Endothelial cell of umbilical vein (primary cell): ENCODE measurements at regions not wholly inside any gene's neighbourhood (a gene's known extent, or its start where the extent isn't known, plus 50 kb on each side); places are given as distances from the start of the nearest gene placed in this dataset.

Source experiments
- BruUV-seq: library from RNA; stranded (reverse); fragments of 400-500 nt; replicated peaks from 2 replicates; lab custom pipeline; 2021; lab: Mats Ljungman, UMichigan
- CTCF ChIA-PET: fragments of 300-600, 350-600 bp; sonication (Branson Sonifier 250); formaldehyde crosslinking; loops from one replicate; lab custom pipeline; 2021; ENCODE audit warnings: antibody characterized with exemption, inconsistent platforms; lab: Charles Lee
- POLR2A ChIA-PET: fragments of 300-600, 350-600 bp; sonication (Branson Sonifier 250); formaldehyde crosslinking; loops from one replicate; lab custom pipeline; 2021; ENCODE audit warnings: antibody characterized with exemption, inconsistent platforms; lab: Charles Lee
- DNase-seq: peaks from one replicate; pipeline ENCODE4 v3.0.0-alpha.2; 2011; ENCODE audit warnings: low read depth, low spot score
- FAIRE-seq: peaks from 2 replicates; lab custom pipeline; 2011; peaks lifted over from hg19 to GRCh38; lab: Jason Lieb, UNC
- H2AFZ ChIP-seq: 2 replicates; pipeline ENCODE4 v1.6.0; 2012; ENCODE audit warnings: low read depth, low read length, control low read depth, inconsistent platforms
- H3K27ac ChIP-seq: 2 replicates; pipeline ENCODE4 v1.5.1; 2011; ENCODE audit warnings: low read depth, mild to moderate bottlenecking, control low read depth, low read length, moderate library complexity; ENCODE audit not compliant: insufficient read depth
- H3K27me3 ChIP-seq, 2 experiments: 2 replicates each; pipeline versions ENCODE4 v1.6.0 to v1.6.1; 2011; ENCODE audit warnings: low read length in 2 of 2, mixed read lengths in 1 of 2; ENCODE audit not compliant: control insufficient read depth in 2 of 2, insufficient read depth in 2 of 2
- H3K36me3 ChIP-seq, 2 experiments: 2 replicates in 1 of 2; 3 replicates in 1 of 2; pipeline ENCODE4 v1.5.1; 2011; ENCODE audit warnings: low read length in 2 of 2, mild to moderate bottlenecking in 1 of 2, moderate library complexity in 1 of 2; ENCODE audit not compliant: control insufficient read depth in 2 of 2, insufficient read depth in 2 of 2; ENCODE audit errors: extremely low read depth in 1 of 2
- H3K4me1 ChIP-seq: 3 replicates; pipeline ENCODE4 v1.5.1; 2011; ENCODE audit warnings: mild to moderate bottlenecking, low read length; ENCODE audit not compliant: control insufficient read depth, insufficient read depth; ENCODE audit errors: extremely low read depth
- H3K4me2 ChIP-seq: 2 replicates; pipeline ENCODE4 v1.6.1; 2011; ENCODE audit warnings: low read length, control low read depth, mixed read lengths; ENCODE audit not compliant: insufficient read depth
- H3K4me3 ChIP-seq, 3 experiments: fragments of 200-600 bp in 1 of 3; sonication (generic), shearing (Covaris generic) in 1 of 3; replicated peaks in 1 of 3; 2 replicates each; pipeline ENCODE4 v1.5.1; 2011 to 2016; ENCODE audit warnings: control low read depth in 3 of 3, low read length in 3 of 3, mild to moderate bottlenecking in 2 of 3, inconsistent platforms in 1 of 3, low read depth in 1 of 3, moderate library complexity in 1 of 3; ENCODE audit not compliant: insufficient read depth in 1 of 3
- H3K79me2 ChIP-seq: 2 replicates; pipeline ENCODE4 v1.6.0; 2012; ENCODE audit warnings: low read length, inconsistent platforms; ENCODE audit not compliant: control insufficient read depth, insufficient read depth
- H3K9ac ChIP-seq: replicated peaks from 2 replicates; pipeline ENCODE3; 2011; ENCODE audit warnings: low read length, control low read depth; ENCODE audit not compliant: insufficient read depth; ENCODE audit errors: extremely low read depth
- H3K9me1 ChIP-seq: replicated peaks from 3 replicates; pipeline ENCODE4 v1.6.0; 2011; ENCODE audit warnings: mild to moderate bottlenecking, low read length; ENCODE audit not compliant: control insufficient read depth, insufficient read depth; ENCODE audit errors: extremely low read depth
- H3K9me3 ChIP-seq: replicated peaks from 2 replicates; pipeline ENCODE4 v1.5.1; 2012; ENCODE audit warnings: low read length, inconsistent platforms; ENCODE audit not compliant: control insufficient read depth, insufficient read depth
- H4K20me1 ChIP-seq: replicated peaks from 2 replicates; pipeline ENCODE3; 2011; ENCODE audit warnings: mild to moderate bottlenecking, low read length; ENCODE audit not compliant: control insufficient read depth, insufficient read depth; ENCODE audit errors: extremely low read depth
- CTCF ChIP-seq, 2 donors: IDR thresholded peaks; 1 replicate in 1 of 2; 2 replicates in 1 of 2; pipeline ENCODE4 v1.5.1; 2011; ENCODE audit warnings: low read length in 2 of 2, mild to moderate bottlenecking in 2 of 2, moderate library complexity in 2 of 2, control low read depth in 1 of 2, inconsistent platforms in 1 of 2, low read depth in 1 of 2; ENCODE audit not compliant: insufficient read depth in 1 of 2; ENCODE audit errors: extremely low read depth in 1 of 2
- EZH2 ChIP-seq: IDR thresholded peaks from 2 replicates; pipeline ENCODE4 v1.6.1; 2012; ENCODE audit warnings: borderline replicate concordance, low read depth, mild to moderate bottlenecking, moderate library complexity, low read length, inconsistent platforms; ENCODE audit not compliant: severe bottlenecking
- FOS ChIP-seq: IDR thresholded peaks from 2 replicates; pipeline ENCODE4 v1.6.1; 2011; ENCODE audit warnings: mild to moderate bottlenecking, low read length, moderate library complexity, borderline replicate concordance; ENCODE audit not compliant: insufficient read depth
- GATA2 ChIP-seq: IDR thresholded peaks from 2 replicates; pipeline ENCODE4 v1.7.0; 2011; ENCODE audit warnings: low read depth, mild to moderate bottlenecking, moderate library complexity, mixed read lengths, low read length; ENCODE audit not compliant: insufficient read length, insufficient read depth
- JUN ChIP-seq: IDR thresholded peaks from 2 replicates; pipeline ENCODE4 v1.6.1; 2011; ENCODE audit warnings: borderline replicate concordance, low read depth; ENCODE audit not compliant: insufficient read length, insufficient read depth
- MAX ChIP-seq: IDR thresholded peaks from 2 replicates; pipeline ENCODE4 v1.6.1; 2011; ENCODE audit not compliant: insufficient read depth, insufficient read length
- MYC ChIP-seq: IDR thresholded peaks from one replicate; pipeline ENCODE4 v1.6.1; 2011; ENCODE audit warnings: mild to moderate bottlenecking, low read depth, low read length
- POLR2A ChIP-seq: IDR thresholded peaks from 2 replicates; pipeline ENCODE4 v1.6.1; 2012; ENCODE audit warnings: low read depth, mild to moderate bottlenecking, control low read depth, low read length
- POLR2AphosphoS5 ChIP-seq: IDR thresholded peaks from 2 replicates; pipeline ENCODE4 v1.6.1; 2012; ENCODE audit warnings: low read depth, mild to moderate bottlenecking, control low read depth, low read length, moderate library complexity; ENCODE audit not compliant: insufficient read depth
- dilution Hi-C: fragments of 300-500 bp; cut with MboI; formaldehyde crosslinking; loops from one replicate; pipeline ENCODE4 v1.15.0; 2019; ENCODE audit warnings: low sequenced_read_pairs; ENCODE audit not compliant: extremely low pct_ligation_motif_present
- intact Hi-C: fragments of 100-400 bp; cut with micrococcal nuclease; formaldehyde crosslinking; loops from one replicate; pipeline ENCODE4 v1.10.0; 2022

GRCh38 chr1:17933501-17933900, 174.1 kb upstream of the IGSF21 start:
- ChIA-PET POLR2A (no interaction called here), CTCF (no interaction called here)
- DNase-seq: no peak
- FAIRE-seq: no peak
- no peak overlapping the region for H3K27ac ChIP-seq
- no peaks in the 10 kb centered on the region for H3K27me3 ChIP-seq
- dilution Hi-C loops (no loop called here), intact Hi-C loops (no loop called here)
- no TSS peak for BruUV-seq
- peaks cover 2% of the 10 kb centered on the region for H3K9me3 ChIP-seq
- H3K4me2 ChIP-seq: no peak overlapping the region
- no peaks in the 10 kb centered on the region for H3K9me1 ChIP-seq
- TF ChIP-seq POLR2AphosphoS5 (no peak), FOS (no peak), MYC (no peak), MAX (no peak), EZH2 (no peak), CTCF (IDR thresholded peaks at IDR 0.05; ENCODE audit: extremely low read depth in 1 of 2, insufficient read depth in 1 of 2, low read depth in 1 of 2, low read length in 2 of 2) (no peak), JUN (no peak), POLR2A (no peak), GATA2 (no peak)
- no peaks in the 10 kb centered on the region for H3K79me2 ChIP-seq
- no peak overlapping the region for H3K9ac ChIP-seq
- no peaks in the 10 kb centered on the region for H3K4me1 ChIP-seq
- no peaks in the 10 kb centered on the region for H3K36me3 ChIP-seq
- H2AFZ ChIP-seq: no peak overlapping the region
- H4K20me1 ChIP-seq: no peaks in the 10 kb centered on the region
- no peak overlapping the region for H3K4me3 ChIP-seq
